HL-60 (cell line): ENCODE measurements at regions not wholly inside any gene's neighbourhood (a gene's known extent, or its start where the extent isn't known, plus 50 kb on each side); places are given as distances from the start of the nearest gene placed in this dataset.
A peak's percentile ranks its signal among the peaks of the same experiment; 100 is the strongest.

ENCODE experiments used
- DNase-seq, 2 experiments: peaks; one replicate each; pipeline ENCODE4 v3.0.0-alpha.2; 2010 to 2020; ENCODE audit warnings: low read depth in 1 of 2, low spot score in 1 of 2
- H3K27ac ChIP-seq: fragments of 250-450 bp; sonication (Bioruptor Pico); replicated peaks from 2 replicates; pipeline ENCODE4 v1.5.1; 2020; ENCODE audit warnings: mild to moderate bottlenecking, moderate library complexity
- H3K27me3 ChIP-seq: fragments of 250-450 bp; sonication (Bioruptor Pico); 2 replicates; pipeline ENCODE4 v1.5.1; 2021; ENCODE audit warnings: mild to moderate bottlenecking, moderate library complexity; ENCODE audit not compliant: insufficient read depth, poor library complexity, severe bottlenecking
- H3K4me3 ChIP-seq: replicated peaks from 2 replicates; pipeline ENCODE4 v1.5.1; 2011; ENCODE audit warnings: mild to moderate bottlenecking, control low read depth, low read length; ENCODE audit not compliant: insufficient read depth
- CTCF ChIP-seq: IDR thresholded peaks from one replicate; pipeline ENCODE4 v1.5.1; 2011; ENCODE audit warnings: low read length, control low read depth, inconsistent platforms; ENCODE audit not compliant: insufficient read depth
- GABPA ChIP-seq: IDR thresholded peaks from 2 replicates; pipeline ENCODE4 v1.6.1; 2012; ENCODE audit warnings: low read depth
- POLR2AphosphoS5 ChIP-seq: IDR thresholded peaks from 2 replicates; pipeline ENCODE4 v1.6.1; 2012; ENCODE audit warnings: low read depth
- REST ChIP-seq: IDR thresholded peaks from 2 replicates; pipeline ENCODE4 v1.6.1; 2012; ENCODE audit warnings: low read depth; ENCODE audit not compliant: insufficient replicate concordance
- SPI1 ChIP-seq: IDR thresholded peaks from 2 replicates; pipeline ENCODE4 v1.6.1; 2012; ENCODE audit warnings: low read depth, mild to moderate bottlenecking, borderline replicate concordance

- no peaks in the 10 kb centered on the region for H3K27me3 ChIP-seq
- no peak for DNase-seq
- no peak for TF ChIP-seq POLR2AphosphoS5
- no peak for TF ChIP-seq GABPA
- H3K27ac ChIP-seq: no peak overlapping the region
- no peak overlapping the region for H3K4me3 ChIP-seq
Measured at GRCh38 chr2:57711991-57712390, 334.6 kb upstream of the VRK2 start.

- no peak overlapping the region for H3K27ac ChIP-seq
- no peak for TF ChIP-seq SPI1
- TF ChIP-seq CTCF: peak; percentile 84
- H3K27me3 ChIP-seq: no peaks in the 10 kb centered on the region
- no peak overlapping the region for H3K4me3 ChIP-seq
- peak; percentile 18 to 36 for DNase-seq
Measured at GRCh38 chr2:57720728-57721627, 325.6 kb upstream of the VRK2 start.

GRCh38 chr2:57725337-57725947 lies 321.2 kb upstream of the VRK2 start:
- no peaks in the 10 kb centered on the region for H3K27me3 ChIP-seq
- H3K4me3 ChIP-seq: no peak overlapping the region
- DNase-seq: no peak
- H3K27ac ChIP-seq: no peak overlapping the region
- no peak for TF ChIP-seq CTCF
- no peak for TF ChIP-seq REST
- no peak for TF ChIP-seq POLR2AphosphoS5
- TF ChIP-seq GABPA: no peak

GRCh38 chr2:57726294-57726693 lies 320.3 kb upstream of the VRK2 start:
- no peaks in the 10 kb centered on the region for H3K27me3 ChIP-seq
- TF ChIP-seq SPI1 (no peak), CTCF (no peak), GABPA (no peak), POLR2AphosphoS5 (no peak), REST (no peak)
- H3K27ac ChIP-seq: no peak overlapping the region
- H3K4me3 ChIP-seq: no peak overlapping the region
- DNase-seq: no peak
